GM18868 (cell line): ENCODE measurements at regions not wholly inside any gene's neighbourhood (a gene's known extent, or its start where the extent isn't known, plus 50 kb on each side); places are given as distances from the start of the nearest gene placed in this dataset.
"Not testable (repeated sequence)": the region's sequence is repeated elsewhere in the genome, so short reads cannot be mapped to it uniquely, and the experiment has no call there.

ENCODE experiments used
- ATAC-seq: cut with Tn5 transposase; IDR thresholded peaks from one replicate; pipeline ENCODE4 v1.9.1; 2021; ENCODE audit warnings: mild to moderate bottlenecking, moderate library complexity; ENCODE audit not compliant: unreplicated experiment

DNA sequence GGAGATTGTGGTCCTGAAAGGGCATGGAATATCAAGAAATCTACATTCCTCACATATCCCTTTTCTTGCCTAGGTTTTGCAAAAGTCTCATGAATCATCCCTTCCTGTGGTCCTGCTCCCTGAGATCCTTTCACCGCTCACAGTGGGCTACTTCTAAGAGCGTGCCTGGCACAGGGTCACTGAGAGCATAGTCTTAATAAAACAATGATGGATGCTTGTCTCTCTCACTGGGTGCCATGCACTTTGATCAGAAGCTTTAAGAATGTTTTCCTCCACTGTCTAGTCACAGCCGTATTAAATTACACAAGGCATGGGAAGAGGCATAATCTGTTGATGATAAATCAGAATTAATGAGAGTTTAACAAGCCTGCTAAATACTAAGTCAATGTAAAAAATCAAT, 269.7 kb upstream of the ATP10A start:
- ATAC-seq = no peak

DNA sequence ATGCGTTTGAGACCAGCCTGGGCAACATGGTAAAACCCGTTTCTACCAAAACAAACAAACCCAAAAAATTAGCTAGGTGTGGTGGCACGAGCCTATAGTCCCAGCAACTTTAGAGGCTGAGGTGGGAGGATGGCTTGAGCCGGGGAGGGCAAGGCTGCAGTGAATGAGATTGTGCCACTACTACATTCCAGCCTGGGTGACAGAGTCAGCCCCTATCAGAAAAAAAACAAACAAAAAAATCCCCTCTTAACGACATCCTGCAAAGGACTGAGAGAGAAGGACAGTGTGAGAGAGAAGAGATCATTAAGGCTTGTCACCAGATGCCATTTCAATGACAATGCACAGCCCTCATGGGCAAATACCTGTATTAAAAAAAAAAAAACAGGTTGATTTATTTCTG, 266.7 kb upstream of the ATP10A start:
- ATAC-seq = no peak

DNA sequence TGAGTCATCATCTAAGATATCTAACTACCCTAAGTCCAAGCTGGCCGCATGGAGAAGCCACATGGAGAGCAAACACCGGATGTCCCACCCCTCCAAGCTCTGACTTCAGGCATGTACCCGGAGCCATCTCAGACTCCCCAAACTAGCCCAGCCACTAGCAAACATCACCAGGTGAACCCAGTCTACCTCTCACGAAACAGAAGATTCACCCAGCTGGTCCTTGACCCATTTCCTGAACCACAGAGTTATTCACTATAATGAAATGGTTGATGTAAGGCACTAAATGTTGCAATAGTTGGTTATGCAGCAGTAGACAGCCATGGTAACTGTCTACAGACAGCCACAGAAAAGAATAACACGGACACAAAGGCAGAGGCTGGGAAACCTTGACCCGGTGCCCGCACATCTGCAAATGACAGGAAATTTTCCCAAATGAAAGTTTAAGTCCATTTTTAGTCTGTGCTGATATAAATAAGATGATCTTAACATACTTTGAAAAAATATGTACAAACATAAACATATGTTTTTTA, 265.5 kb upstream of the ATP10A start:
- no peak for ATAC-seq

DNA sequence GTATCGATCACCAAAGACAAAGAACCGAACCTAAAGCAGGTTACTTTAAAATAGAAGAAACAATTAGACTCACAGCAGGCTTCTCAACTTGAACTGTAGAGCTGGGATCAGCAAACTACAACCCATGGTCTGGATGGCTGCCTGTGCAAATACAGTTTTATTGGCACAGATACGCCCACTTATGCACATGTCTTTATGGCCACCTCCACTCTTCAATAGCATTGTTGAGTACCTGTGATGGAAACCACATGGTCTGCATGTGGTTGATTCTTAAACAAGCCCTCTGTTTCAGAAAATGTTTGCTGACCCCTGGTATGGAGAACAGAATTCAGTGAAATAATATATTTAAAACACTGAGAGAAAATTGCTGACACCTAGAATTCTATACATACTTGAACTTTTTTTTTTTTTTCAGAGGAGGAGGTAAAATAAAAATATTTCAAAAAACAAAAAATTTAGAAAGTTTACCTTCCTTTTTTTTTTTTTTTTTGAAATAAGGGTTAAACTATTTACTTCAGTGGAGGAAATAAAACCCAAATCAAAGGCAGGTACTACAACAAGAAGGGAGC, 263.8 kb upstream of the ATP10A start:
- no peak for ATAC-seq

DNA sequence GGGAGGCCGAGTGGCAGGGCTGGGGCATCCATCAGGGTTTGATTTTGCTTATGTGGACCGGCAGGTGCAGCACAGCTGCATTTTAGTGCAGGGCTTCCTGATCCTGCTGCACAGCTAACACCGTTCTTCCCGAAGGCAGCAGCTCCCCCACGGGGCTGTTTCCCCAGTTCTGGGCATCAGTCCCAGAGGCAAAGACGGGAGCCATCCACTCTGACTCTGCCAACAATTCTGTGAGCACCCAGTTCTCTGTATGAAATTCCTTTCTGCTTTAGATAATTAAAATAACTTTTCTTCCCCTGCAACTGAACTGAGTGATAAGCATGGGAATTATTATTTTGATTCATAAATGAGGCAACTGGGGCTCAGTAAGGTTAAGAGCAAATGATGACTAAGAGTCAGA, 262.9 kb upstream of the ATP10A start:
- no peak for ATAC-seq

DNA sequence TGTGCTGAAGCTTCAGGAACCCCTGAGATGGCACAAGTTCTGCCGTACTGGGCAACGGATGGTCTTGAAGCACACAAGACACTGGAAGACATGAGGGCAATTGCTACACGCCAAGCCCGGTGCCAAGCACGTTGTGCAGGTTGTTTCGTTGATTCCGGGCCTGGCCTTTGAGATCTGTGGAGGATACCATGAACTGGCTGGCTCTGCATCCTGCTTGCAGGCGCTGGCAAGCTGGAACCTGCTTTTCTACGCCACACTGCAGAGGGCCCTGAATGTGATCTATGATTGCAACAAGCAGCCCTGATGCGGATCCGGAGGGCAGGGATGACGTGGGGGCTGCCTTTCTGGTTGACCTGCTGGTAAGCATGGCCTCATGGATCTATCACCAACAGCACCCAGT, 262.5 kb upstream of the ATP10A start:
- ATAC-seq = no peak

DNA sequence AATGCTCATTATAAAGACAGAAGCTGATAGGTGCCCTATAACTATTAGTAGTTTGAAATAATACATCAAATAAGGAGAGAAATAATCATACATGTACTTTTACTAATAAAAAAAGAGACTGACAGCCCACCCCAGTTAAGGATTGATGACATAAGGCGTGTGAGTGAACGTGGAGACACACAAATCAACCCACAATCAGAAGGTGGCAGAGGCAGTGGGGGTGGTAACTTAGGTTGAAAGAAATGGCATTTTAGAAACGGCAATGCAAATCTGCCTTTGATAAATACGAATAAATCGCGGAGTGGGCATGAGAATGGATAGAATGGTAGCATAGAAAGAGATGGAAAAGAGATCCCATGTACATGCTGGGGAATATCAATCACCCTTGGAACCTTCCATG, 256.2 kb upstream of the ATP10A start:
- no peak for ATAC-seq

DNA sequence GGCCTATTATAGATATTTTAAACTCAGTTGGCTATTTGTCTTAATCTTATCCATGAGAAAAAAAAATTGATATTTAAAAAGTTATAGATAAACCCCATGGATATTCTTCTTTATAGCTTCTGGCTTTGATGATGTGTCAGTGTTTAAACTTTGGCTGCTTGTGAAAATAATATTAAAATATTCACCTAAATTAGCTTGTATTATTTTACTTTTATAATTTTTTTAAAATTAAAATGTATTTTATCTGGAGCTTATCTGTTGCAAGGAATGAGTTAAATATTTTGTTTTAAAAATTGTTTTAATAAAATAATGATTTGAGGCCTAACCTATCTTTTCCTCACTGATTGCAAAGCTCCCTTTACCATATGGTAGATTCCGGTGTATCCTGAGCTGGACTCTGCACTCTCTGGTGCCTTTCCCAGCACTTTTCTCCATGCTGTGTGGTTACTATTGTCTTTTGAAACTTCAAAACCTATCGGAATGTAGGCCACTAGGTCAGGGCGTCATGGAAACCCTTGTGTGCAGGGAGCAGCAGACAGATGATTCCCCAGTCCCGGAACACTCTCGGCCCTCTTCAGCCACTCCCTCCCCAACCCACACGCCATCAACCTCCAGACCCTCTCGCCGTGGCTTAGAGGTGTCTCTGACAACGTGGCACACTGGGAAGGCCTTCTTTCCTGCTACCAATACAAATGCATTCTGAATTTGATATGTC, 252.3 kb upstream of the ATP10A start:
- ATAC-seq = no peak

DNA sequence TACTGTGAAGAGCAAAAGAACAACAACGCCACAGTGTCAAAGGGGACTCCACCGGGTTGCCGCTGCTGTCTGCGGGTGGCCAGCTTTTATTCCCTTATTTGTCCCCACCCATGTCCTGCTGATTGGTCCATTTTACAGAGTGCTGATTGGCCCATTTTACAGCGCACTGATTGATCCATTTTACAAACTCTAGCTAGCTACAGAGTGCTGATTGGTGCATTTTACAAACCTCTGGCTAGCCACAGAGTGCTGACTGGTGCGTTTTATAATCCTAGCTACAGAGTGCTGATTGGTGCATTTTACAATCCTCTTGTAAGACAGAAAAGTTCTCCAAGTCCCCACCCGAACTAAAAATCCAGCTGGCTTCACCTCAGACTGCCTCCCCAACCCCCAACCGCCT, 251.0 kb upstream of the ATP10A start:
- not testable (repeated sequence) for ATAC-seq

DNA sequence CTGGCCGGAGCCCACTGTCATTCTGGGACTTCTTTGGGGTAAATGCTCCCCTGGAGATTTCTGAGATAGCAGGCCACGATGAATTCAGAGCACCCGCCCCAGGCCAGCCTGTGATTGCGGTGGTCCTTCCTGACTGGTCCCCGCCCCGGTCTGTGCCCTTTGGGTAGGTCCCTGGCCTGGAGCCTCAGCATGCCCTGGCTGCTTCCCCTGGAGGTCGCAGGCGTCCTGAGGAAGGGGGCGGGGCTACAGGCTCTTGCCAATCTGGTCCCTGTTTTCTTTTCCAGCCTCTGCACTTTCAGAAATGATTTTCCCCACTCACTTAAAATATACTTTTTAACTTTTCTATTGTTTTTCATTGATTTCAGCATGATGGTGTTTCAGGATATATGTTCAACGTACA, 250.2 kb upstream of the ATP10A start:
- no peak for ATAC-seq

DNA sequence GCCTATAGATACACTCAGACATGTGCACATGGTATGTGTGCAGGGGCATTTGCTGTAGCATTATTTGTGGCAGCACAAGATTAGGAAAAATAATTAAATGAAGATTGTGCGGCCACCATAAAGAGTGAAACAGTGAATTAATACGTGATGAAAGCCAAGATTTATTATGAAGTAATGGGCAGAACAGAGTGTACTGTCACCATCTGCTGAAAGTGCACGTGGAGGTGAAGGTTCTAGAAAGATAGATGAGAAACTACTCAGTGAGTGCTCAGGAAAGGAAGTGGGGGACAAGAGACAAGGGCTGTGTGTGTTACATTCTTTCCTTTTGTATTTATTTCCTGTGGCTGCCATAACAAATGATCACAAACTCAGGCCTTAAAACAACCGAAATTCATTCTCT, 246.1 kb upstream of the ATP10A start:
- ATAC-seq = no peak

DNA sequence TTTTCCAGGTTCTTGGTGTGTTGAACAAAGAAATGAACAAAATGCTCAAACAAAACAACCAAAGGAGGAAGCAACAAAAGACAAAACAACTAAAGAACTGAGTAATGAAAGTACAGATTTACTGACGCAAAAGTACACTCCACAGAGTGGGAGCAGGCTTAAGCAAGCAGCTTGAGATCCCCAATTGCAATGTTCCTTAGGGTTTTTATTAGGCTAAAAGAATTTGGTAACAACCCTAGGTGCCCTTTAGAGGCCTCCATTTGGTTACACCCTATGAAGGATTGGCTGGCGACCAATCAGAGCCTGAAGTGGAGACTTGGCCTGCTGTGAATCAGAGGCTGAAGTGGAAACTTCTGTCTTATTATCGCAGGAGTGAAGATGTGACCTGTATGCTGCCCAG, 243.4 kb upstream of the ATP10A start:
- ATAC-seq = no peak

DNA sequence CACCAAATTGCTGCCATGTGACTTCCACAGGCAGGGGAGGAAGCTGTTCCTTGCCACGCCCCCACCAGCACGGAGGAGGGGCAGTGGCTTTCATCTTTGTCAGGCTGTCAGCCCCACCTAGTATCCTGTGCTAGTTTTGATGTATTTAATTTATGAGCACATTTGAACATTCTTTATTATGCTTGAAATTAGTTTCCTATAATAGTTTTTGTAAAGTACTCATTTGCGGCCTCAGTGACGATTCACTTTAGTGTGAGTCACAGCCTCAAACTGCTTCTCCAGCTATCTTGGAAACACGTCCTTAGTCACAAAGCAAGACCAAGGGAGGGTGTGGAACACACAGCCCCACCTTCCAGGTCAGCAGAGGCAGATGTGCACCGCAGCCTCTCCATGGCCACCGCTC, 239.9 kb upstream of the ATP10A start:
- no peak for ATAC-seq

DNA sequence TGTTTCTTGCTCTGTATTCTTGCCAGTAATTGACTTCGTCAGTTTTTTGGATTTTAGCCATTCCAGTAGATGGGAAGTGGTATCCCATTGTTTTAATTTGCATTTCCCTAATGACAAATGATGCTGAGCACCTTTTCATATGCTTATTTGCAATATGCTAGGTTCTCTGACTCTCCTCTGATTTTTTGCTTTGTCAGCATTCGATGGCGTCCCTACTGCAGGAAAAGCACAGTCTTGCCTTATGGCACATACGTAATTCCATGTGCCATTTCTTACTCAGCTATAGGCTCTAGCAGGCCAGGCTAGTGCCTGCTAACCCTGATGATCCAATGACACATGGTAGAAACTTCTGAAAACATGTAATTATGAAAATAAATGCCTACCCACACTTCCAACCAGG, 239.2 kb upstream of the ATP10A start:
- ATAC-seq = no peak

DNA sequence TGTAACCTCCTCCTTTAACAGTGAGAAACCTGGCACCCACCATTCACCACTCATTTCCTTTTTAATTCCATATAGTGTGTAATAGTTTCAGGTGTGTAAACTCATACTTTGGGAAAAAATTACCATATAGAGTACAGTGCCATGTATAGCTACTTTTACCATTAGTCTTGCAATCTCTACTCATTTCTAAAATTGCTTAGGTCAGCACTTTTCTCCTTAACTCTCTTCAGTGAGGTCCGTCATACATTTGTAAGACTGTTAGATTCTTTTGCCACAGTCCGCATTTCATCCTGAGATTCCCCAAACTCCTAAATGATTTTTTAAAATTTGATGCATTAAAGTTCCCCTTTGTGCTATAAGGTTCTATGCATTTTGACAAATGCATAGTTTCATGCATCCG, 238.3 kb upstream of the ATP10A start:
- ATAC-seq = no peak

DNA sequence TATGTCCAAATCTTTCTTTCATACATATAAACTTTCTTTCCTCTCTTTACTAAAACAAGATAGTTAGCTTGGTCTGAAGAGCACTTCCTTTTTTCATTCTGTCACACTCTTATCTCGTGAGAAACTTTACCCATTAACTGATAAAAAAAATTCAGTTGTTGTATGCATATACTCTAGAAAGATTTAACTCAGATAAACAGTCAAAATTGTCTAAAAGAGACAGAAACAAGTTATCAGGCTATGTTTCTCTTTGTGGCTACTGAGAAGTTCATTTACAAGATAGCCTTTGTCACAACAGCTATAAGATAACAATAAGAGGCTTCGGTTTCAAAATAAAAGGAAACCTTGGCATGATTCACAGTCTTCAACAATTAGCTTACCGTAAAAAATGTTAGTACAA, 235.7 kb upstream of the ATP10A start:
- ATAC-seq = no peak

DNA sequence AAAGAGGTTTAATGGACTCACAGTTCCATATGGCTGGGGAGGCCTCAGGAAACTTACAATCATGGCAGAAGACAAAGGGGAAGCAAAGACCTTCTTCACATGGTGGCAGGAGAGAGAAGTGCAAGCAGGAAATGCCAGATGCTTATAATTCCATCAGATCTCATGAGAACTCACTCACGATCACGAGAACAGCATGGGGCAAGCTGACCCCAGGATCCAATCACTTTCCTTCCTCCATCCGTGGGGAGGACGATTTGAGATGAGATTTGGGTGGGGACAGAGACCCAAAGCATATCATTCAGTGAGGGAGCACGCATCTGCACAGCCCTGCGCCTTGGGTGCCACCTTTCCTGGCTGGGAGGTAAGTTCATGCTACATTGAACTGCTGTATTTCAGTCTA, 234.1 kb upstream of the ATP10A start:
- no peak for ATAC-seq

DNA sequence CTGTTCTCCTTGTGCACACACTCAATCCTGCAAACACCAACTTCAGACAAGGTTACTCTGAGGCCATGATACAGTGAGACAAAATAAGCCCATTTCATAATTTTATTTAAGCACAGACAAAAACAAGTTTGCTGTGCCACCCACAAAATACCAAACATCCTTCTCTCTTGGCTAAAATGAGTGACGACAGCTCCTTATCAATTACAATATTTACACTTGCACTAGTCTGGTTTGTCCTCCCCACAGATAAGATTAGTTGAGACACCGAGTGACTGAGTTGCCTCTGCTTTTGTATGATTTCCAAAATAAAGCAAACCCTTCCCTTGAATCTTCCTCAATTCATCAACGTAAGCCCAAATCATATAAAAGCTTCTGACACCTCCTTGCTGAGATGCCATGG, 233.5 kb upstream of the ATP10A start:
- no peak for ATAC-seq

DNA sequence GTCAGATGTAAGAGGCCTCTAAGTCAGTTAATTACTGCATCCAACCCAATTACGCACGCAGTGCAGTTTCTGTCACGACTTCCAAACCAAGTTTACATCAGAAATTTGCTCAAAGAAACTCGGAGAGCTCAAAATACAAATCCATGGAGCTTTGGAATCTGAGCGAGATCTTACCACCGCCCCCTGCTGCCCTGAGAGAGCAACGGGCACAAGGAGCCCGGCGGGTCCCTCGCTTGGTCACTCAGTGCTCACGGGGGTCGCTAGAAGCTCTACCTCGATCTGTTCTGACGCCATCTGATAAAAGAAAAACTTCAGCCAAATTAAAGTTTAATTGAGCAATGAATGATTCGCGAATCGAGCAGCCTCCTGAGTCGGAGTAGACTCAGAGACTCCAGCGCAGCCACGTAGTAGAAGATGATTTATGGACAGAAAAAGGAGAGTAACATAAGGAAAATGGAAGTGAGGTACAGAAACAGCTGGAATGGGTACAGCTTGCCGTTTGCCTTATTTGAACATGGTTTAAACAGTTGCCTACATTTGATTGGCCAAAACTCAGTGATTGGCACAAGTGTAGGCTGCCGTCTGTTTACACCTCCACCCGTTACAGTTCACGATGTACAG, 232.7 kb upstream of the ATP10A start:
- ATAC-seq = no peak

DNA sequence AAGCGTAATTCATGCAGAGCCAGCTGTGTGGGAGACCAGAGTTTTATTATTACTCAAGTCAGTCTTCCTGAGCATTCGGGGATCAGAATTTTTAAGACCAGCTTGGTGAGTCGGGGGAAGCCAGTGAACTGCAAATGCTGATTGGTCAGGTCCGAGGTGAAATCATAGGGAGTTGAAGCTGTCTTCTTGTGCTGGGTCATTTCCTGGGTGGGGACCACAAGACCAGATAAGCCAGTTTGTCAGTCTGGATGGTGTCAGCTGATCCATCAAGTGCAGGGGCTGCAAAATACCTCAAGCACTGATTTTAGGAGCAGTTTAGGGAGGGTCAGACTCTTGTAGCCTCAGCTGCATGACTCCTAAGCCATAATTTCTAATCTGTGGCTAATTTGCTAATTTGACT, 228.1 kb upstream of the ATP10A start:
- no peak for ATAC-seq

DNA sequence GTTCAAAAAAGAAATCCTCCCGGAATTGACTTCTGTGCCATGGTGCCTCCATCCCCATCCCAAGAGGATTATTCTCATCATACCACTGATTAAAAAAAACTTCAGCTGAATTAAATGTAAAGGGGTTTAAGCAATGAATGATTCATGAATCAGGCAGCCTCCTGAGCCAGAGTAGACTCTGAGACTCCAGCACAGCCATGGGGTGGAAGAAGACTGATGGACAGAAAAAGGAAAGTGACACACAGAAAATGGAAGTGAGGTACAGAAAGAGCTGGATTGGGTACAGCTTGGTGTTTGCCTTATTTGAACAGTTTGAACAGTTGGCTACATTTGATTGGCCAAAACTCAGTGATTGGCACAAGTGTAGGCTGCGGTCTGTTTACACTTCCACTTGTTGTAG, 224.8 kb upstream of the ATP10A start:
- ATAC-seq = no peak

DNA sequence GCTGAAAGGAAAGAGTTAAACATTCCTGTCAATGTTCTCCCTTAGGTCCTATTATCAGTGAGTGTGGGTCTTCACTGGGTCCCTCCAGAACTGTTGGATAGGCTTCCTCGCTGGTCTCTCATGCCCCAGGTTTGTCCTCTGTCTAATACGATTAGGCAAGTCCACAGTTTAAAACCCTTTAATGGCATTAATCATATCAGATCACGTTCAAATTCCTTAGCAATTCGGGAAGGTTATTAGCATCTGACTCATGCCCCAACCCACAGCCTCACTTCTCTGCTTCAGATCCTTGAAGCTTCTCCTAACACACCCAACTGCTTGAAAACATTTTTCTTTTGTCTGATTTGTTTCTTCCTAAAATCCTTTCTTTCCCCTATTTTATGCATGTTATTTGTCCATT, 224.3 kb upstream of the ATP10A start:
- no peak for ATAC-seq
